Activated CD4-positive, alpha-beta T cell treated with anti-CD3 and anti-CD28 coated beads for 36 hours (primary cell): ENCODE measurements at regions not wholly inside any gene's neighbourhood (a gene's known extent, or its start where the extent isn't known, plus 50 kb on each side); places are given as distances from the start of the nearest gene placed in this dataset.

Source experiments
- ATAC-seq: fragments of 200-7000 bp; cut with Tn5 transposase; one replicate; pipeline ENCODE4 v1.10.0; 2021; ENCODE audit warnings: mild to moderate bottlenecking, moderate library complexity
- CTCF ChIA-PET: fragments of 350-600 bp; sonication (Branson Sonifier 250); formaldehyde crosslinking; loops from one replicate; lab custom pipeline; 2021; ENCODE audit warnings: antibody characterized with exemption; lab: Charles Lee
- POLR2A ChIA-PET: fragments of 350-600 bp; sonication (Branson Sonifier 250); formaldehyde crosslinking; loops from one replicate; lab custom pipeline; 2021; ENCODE audit warnings: antibody characterized with exemption, inconsistent platforms; lab: Charles Lee
- DNase-seq: peaks from one replicate; pipeline ENCODE4 v3.0.0-alpha.2; 2020
- H3K27ac Mint-ChIP-seq: one replicate; pipeline ENCODE4 v1.8.0; 2021; ENCODE audit warnings: mixed read lengths
- H3K27me3 Mint-ChIP-seq: one replicate; pipeline ENCODE4 v1.8.0; 2021; ENCODE audit warnings: mixed read lengths
- H3K36me3 Mint-ChIP-seq: one replicate; pipeline ENCODE4 v1.8.0; 2021; ENCODE audit warnings: low read depth, mixed read lengths
- H3K4me1 Mint-ChIP-seq: one replicate; pipeline ENCODE4 v1.8.0; 2021; ENCODE audit warnings: mixed read lengths
- H3K4me3 Mint-ChIP-seq: one replicate; pipeline ENCODE4 v1.8.0; 2021; ENCODE audit warnings: mild to moderate bottlenecking, moderate library complexity, mixed read lengths
- H3K9me3 Mint-ChIP-seq: one replicate; pipeline ENCODE4 v1.8.0; 2021; ENCODE audit warnings: low read depth, mixed read lengths
- intact Hi-C, 2 experiments: fragments of 100-400 bp; cut with DNase I in 1 of 2; cut with micrococcal nuclease in 1 of 2; formaldehyde crosslinking; loops; one replicate each; pipeline versions ENCODE4 v1.14.2 to v1.15.1; 2022 to 2024; cut with DNase I, micrococcal nuclease

- intact Hi-C loops = no loop called here
- H3K27ac Mint-ChIP-seq = no peak overlapping the region
- no peaks in the 10 kb centered on the region for H3K4me1 Mint-ChIP-seq
- no peaks in the 10 kb centered on the region for H3K36me3 Mint-ChIP-seq
- peaks cover 4% of the 10 kb centered on the region for H3K9me3 Mint-ChIP-seq
- no peaks in the 10 kb centered on the region for H3K27me3 Mint-ChIP-seq
- DNase-seq (no peak), ATAC-seq (no peak)
- ChIA-PET POLR2A (no interaction called here), CTCF (no interaction called here)
- H3K4me3 Mint-ChIP-seq = no peak overlapping the region
These were observed 296.3 kb upstream of the JAG1 start for GRCh38 chr20:10970109-10970508.

- H3K36me3 Mint-ChIP-seq = no peaks in the 10 kb centered on the region
These were observed 297.3 kb upstream of the JAG1 start for GRCh38 chr20:10971096-10971495.

GRCh38 chr20:10972219-10972860 is 298.5 kb upstream of the JAG1 start:
- H3K4me1 Mint-ChIP-seq = no peaks in the 10 kb centered on the region
- no peak for ATAC-seq
- no peaks in the 10 kb centered on the region for H3K27me3 Mint-ChIP-seq
- intact Hi-C loops = no loop called here
- CTCF ChIA-PET = no interaction called here
- no peak for DNase-seq
- no peak overlapping the region for H3K4me3 Mint-ChIP-seq
- peaks cover 4% of the 10 kb centered on the region for H3K9me3 Mint-ChIP-seq
- POLR2A ChIA-PET = no interaction called here
- no peak overlapping the region for H3K27ac Mint-ChIP-seq
- H3K36me3 Mint-ChIP-seq = no peaks in the 10 kb centered on the region

More at GRCh38 chr20:10971096-10971495, 297.3 kb upstream of the JAG1 start:
- CTCF ChIA-PET = no interaction called here
- DNase-seq = no peak
- no peak overlapping the region for H3K4me3 Mint-ChIP-seq
- peaks cover 4% of the 10 kb centered on the region for H3K9me3 Mint-ChIP-seq
- POLR2A ChIA-PET = no interaction called here
- no peaks in the 10 kb centered on the region for H3K27me3 Mint-ChIP-seq
- no peaks in the 10 kb centered on the region for H3K4me1 Mint-ChIP-seq
- no peak for ATAC-seq
- intact Hi-C loops = no loop called here
- no peak overlapping the region for H3K27ac Mint-ChIP-seq

GRCh38 chr20:10976051-10976450 is 302.3 kb upstream of the JAG1 start:
- ChIA-PET POLR2A (no interaction called here), CTCF (interaction anchor here (0.6 kb wide), 1 partner anchor 281 kb away, joined by 3 read pairs; no protein-coding TSS in a partner anchor)
- Mint-ChIP-seq H3K27me3 (no peaks in the 10 kb centered on the region), H3K4me1 (no peaks in the 10 kb centered on the region), H3K9me3 (no peaks in the 10 kb centered on the region), H3K4me3 (no peak overlapping the region), H3K36me3 (no peaks in the 10 kb centered on the region), H3K27ac (no peak overlapping the region)
- DNase-seq (no peak), ATAC-seq (no peak)
- intact Hi-C loops = no loop called here

GRCh38 chr20:10978019-10978702 is 304.4 kb upstream of the JAG1 start:
- H3K4me3 Mint-ChIP-seq = no peak overlapping the region
- CTCF ChIA-PET = no interaction called here

GRCh38 chr20:10978713-10979112 is 304.9 kb upstream of the JAG1 start:
- no peak for ATAC-seq
- CTCF ChIA-PET = no interaction called here
- H3K4me3 Mint-ChIP-seq = no peak overlapping the region

More at GRCh38 chr20:10978019-10978702, 304.4 kb upstream of the JAG1 start:
- no peak for DNase-seq
- ATAC-seq = no peak
- H3K27ac Mint-ChIP-seq = no peak overlapping the region
- intact Hi-C loops = no loop called here
- H3K27me3 Mint-ChIP-seq = no peaks in the 10 kb centered on the region
- POLR2A ChIA-PET = no interaction called here
- H3K4me1 Mint-ChIP-seq = no peaks in the 10 kb centered on the region
- H3K9me3 Mint-ChIP-seq = no peaks in the 10 kb centered on the region
- H3K36me3 Mint-ChIP-seq = no peaks in the 10 kb centered on the region

GRCh38 chr20:10982692-10983091 is 308.9 kb upstream of the JAG1 start:
- Mint-ChIP-seq H3K36me3 (no peaks in the 10 kb centered on the region), H3K4me3 (no peak overlapping the region), H3K4me1 (no peaks in the 10 kb centered on the region), H3K9me3 (no peaks in the 10 kb centered on the region), H3K27me3 (no peaks in the 10 kb centered on the region), H3K27ac (no peak overlapping the region)
- DNase-seq (no peak), ATAC-seq (no peak)
- intact Hi-C loops = no loop called here
- POLR2A ChIA-PET = no interaction called here
- CTCF ChIA-PET = no interaction called here

More at GRCh38 chr20:10978713-10979112, 304.9 kb upstream of the JAG1 start:
- DNase-seq = no peak
- Mint-ChIP-seq H3K27me3 (no peaks in the 10 kb centered on the region), H3K27ac (no peak overlapping the region), H3K9me3 (no peaks in the 10 kb centered on the region), H3K36me3 (no peaks in the 10 kb centered on the region), H3K4me1 (no peaks in the 10 kb centered on the region)
- POLR2A ChIA-PET = no interaction called here
- intact Hi-C loops = no loop called here

- Mint-ChIP-seq H3K27ac (no peak overlapping the region), H3K4me1 (no peaks in the 10 kb centered on the region), H3K9me3 (no peaks in the 10 kb centered on the region), H3K27me3 (no peaks in the 10 kb centered on the region), H3K4me3 (no peak overlapping the region), H3K36me3 (no peaks in the 10 kb centered on the region)
- intact Hi-C loops = no loop called here
- ATAC-seq (no peak), DNase-seq (no peak)
- POLR2A ChIA-PET = no interaction called here
- CTCF ChIA-PET = interaction anchor here (0.6 kb wide), 1 partner anchor 26 kb away, joined by 3 read pairs; no protein-coding TSS in a partner anchor
These were observed 310.5 kb upstream of the JAG1 start for GRCh38 chr20:10984294-10984693.

GRCh38 chr20:10984913-10985312 is 311.1 kb upstream of the JAG1 start:
- no peaks in the 10 kb centered on the region for H3K9me3 Mint-ChIP-seq
- H3K4me1 Mint-ChIP-seq = no peaks in the 10 kb centered on the region
- peaks cover 2% of the 10 kb centered on the region for H3K27me3 Mint-ChIP-seq
- no peak overlapping the region for H3K4me3 Mint-ChIP-seq
- no peak overlapping the region for H3K27ac Mint-ChIP-seq
- ChIA-PET CTCF (interaction anchor here (0.8 kb wide), 1 partner anchor 29 kb away, joined by 3 read pairs; no protein-coding TSS in a partner anchor), POLR2A (no interaction called here)
- ATAC-seq (no peak), DNase-seq (no peak)
- intact Hi-C loops = no loop called here
- no peaks in the 10 kb centered on the region for H3K36me3 Mint-ChIP-seq

- CTCF ChIA-PET = interaction anchor here (0.8 kb wide), 1 partner anchor 28 kb away, joined by 3 read pairs; no protein-coding TSS in a partner anchor
- H3K4me3 Mint-ChIP-seq = no peak overlapping the region
- no peak overlapping the region for H3K27ac Mint-ChIP-seq
- DNase-seq (no peak), ATAC-seq (no peak)
- H3K9me3 Mint-ChIP-seq = no peaks in the 10 kb centered on the region
- POLR2A ChIA-PET = no interaction called here
- intact Hi-C loops = no loop called here
- H3K36me3 Mint-ChIP-seq = no peaks in the 10 kb centered on the region
- H3K4me1 Mint-ChIP-seq = no peaks in the 10 kb centered on the region
- peaks cover 2% of the 10 kb centered on the region for H3K27me3 Mint-ChIP-seq
These were observed 311.7 kb upstream of the JAG1 start for GRCh38 chr20:10985536-10985935.

- DNase-seq (no peak), ATAC-seq (no peak)
- ChIA-PET POLR2A (no interaction called here), CTCF (interaction anchor here (0.6 kb wide), 1 partner anchor 45 kb away, joined by 3 read pairs; no protein-coding TSS in a partner anchor)
- Mint-ChIP-seq H3K4me3 (no peak overlapping the region), H3K27ac (no peak overlapping the region), H3K9me3 (no peaks in the 10 kb centered on the region), H3K27me3 (peaks cover 2% of the 10 kb centered on the region), H3K4me1 (no peaks in the 10 kb centered on the region), H3K36me3 (no peaks in the 10 kb centered on the region)
- intact Hi-C loops = no loop called here
These were observed 312.8 kb upstream of the JAG1 start for GRCh38 chr20:10986586-10986985.
